Gastrocnemius medialis (tissue), 4 donors: ENCODE measurements at regions not wholly inside any gene's neighbourhood (a gene's known extent, or its start where the extent isn't known, plus 50 kb on each side); places are given as distances from the start of the nearest gene placed in this dataset.

Experiments
- CTCF ChIP-seq, 5 experiments: fragments of 450-650 bp in 3 of 5; fragments of 200-600 bp in 2 of 5; sonication (generic) in 2 of 5; IDR thresholded peaks in 4 of 5; conservative IDR thresholded peaks in 1 of 5; 1 replicate in 4 of 5; 2 replicates in 1 of 5; pipeline ENCODE4 v1.5.1; 2016 to 2019; ENCODE audit warnings: antibody characterized with exemption in 5 of 5, mild to moderate bottlenecking in 3 of 5, moderate library complexity in 3 of 5
- POLR2A ChIP-seq, 2 donors: fragments of 450-650 bp; IDR thresholded peaks; one replicate each; pipeline ENCODE4 v1.6.1; 2017; ENCODE audit warnings: antibody characterized with exemption in 2 of 2, mild to moderate bottlenecking in 2 of 2, moderate library complexity in 2 of 2

DNA sequence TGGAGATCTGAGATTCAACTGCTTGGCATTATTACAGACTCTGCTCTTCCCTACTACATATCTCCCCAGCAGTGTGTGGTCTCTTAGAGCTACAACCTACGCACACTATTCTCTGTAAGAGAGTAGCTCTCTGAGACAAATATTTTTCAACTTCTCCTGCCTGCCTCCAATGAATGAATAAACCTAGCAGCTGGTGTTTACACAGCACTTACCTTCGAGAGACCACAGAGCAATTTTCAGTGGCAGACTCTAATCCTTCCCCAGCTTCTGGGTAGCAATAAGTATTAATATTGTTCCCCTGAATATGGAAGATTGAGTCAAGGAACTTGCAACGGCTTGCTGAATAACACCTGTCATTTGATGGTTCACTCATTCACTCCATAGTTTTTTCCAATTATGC, 350.9 kb upstream of the SPAG17 start:
- TF ChIP-seq CTCF (IDR thresholded peaks at IDR 0.05 in 4 of 5, conservative IDR thresholded peaks at IDR 0.05 in 1 of 5), result no peak
- no peak for TF ChIP-seq POLR2A (IDR thresholded peaks at IDR 0.05)
